Calu3 (cell line): ENCODE measurements at regions not wholly inside any gene's neighbourhood (a gene's known extent, or its start where the extent isn't known, plus 50 kb on each side); places are given as distances from the start of the nearest gene placed in this dataset.

ENCODE experiments used
- BruUV-seq: library from RNA; stranded (reverse); fragments of 400-500 nt; replicated peaks from 2 replicates; lab custom pipeline; 2021; lab: Mats Ljungman, UMichigan
- CTCF ChIA-PET: fragments of 300-600 bp; sonication (Branson Sonifier 250); formaldehyde crosslinking; loops from one replicate; lab custom pipeline; 2022; ENCODE audit warnings: antibody characterized with exemption; lab: Charles Lee
- DNase-seq: peaks from one replicate; pipeline ENCODE4 v3.0.0; 2022
- H3K27ac Mint-ChIP-seq: one replicate; pipeline ENCODE4 v1.8.0; 2022; ENCODE audit warnings: mixed read lengths; ENCODE audit not compliant: unreplicated experiment
- H3K27me3 Mint-ChIP-seq: one replicate; pipeline ENCODE4 v1.8.0; 2022; ENCODE audit warnings: mixed read lengths; ENCODE audit not compliant: unreplicated experiment
- H3K36me3 Mint-ChIP-seq: one replicate; pipeline ENCODE4 v1.8.0; 2022; ENCODE audit warnings: mild to moderate bottlenecking, moderate library complexity, mixed read lengths; ENCODE audit not compliant: insufficient read depth, unreplicated experiment
- H3K4me1 Mint-ChIP-seq: one replicate; pipeline ENCODE4 v1.8.0; 2022; ENCODE audit warnings: mild to moderate bottlenecking, low read depth, mixed read lengths; ENCODE audit not compliant: unreplicated experiment
- H3K4me3 Mint-ChIP-seq: one replicate; pipeline ENCODE4 v1.8.0; 2022; ENCODE audit warnings: mild to moderate bottlenecking, low read depth, moderate library complexity, mixed read lengths; ENCODE audit not compliant: unreplicated experiment
- H3K9me3 Mint-ChIP-seq: one replicate; pipeline ENCODE4 v1.8.0; 2022; ENCODE audit warnings: low read depth, mixed read lengths; ENCODE audit not compliant: unreplicated experiment
- intact Hi-C: fragments of 100-400 bp; cut with micrococcal nuclease; formaldehyde crosslinking; loops from one replicate; pipeline ENCODE4 v1.10.0; 2022; ENCODE audit not compliant: unreplicated experiment
- TF ChIP-seq, protein P1 (sequence below): fragments of 200-600 bp; IDR thresholded peaks from one replicate; pipeline ENCODE4 v1.8.0; 2022; ENCODE audit warnings: antibody characterized with exemption; ENCODE audit not compliant: unreplicated experiment

- DNase-seq, result no peak
- BruUV-seq, result no TSS peak
- intact Hi-C loops, result no loop called here
- TF ChIP-seq, protein P1, sequence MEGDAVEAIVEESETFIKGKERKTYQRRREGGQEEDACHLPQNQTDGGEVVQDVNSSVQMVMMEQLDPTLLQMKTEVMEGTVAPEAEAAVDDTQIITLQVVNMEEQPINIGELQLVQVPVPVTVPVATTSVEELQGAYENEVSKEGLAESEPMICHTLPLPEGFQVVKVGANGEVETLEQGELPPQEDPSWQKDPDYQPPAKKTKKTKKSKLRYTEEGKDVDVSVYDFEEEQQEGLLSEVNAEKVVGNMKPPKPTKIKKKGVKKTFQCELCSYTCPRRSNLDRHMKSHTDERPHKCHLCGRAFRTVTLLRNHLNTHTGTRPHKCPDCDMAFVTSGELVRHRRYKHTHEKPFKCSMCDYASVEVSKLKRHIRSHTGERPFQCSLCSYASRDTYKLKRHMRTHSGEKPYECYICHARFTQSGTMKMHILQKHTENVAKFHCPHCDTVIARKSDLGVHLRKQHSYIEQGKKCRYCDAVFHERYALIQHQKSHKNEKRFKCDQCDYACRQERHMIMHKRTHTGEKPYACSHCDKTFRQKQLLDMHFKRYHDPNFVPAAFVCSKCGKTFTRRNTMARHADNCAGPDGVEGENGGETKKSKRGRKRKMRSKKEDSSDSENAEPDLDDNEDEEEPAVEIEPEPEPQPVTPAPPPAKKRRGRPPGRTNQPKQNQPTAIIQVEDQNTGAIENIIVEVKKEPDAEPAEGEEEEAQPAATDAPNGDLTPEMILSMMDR, result no peak
- Mint-ChIP-seq H3K27me3 (no peaks in the 10 kb centered on the region), H3K4me1 (no peaks in the 10 kb centered on the region), H3K27ac (no peak overlapping the region), H3K36me3 (no peaks in the 10 kb centered on the region), H3K4me3 (no peak overlapping the region), H3K9me3 (peaks cover 2% of the 10 kb centered on the region)
- CTCF ChIA-PET, result interaction anchor here (0.5 to 0.6 kb wide), 2 partner anchors 458 to 500 kb away, joined by 4 to 5 read pairs; no protein-coding TSS in a partner anchor
Measured at GRCh38 chr19:32178956-32179355, 166.5 kb upstream of the ZNF507 start.

GRCh38 chr19:32181216-32181920 lies 164.0 kb upstream of the ZNF507 start:
- no TSS peak for BruUV-seq
- Mint-ChIP-seq H3K36me3 (no peaks in the 10 kb centered on the region), H3K4me3 (no peak overlapping the region), H3K4me1 (no peaks in the 10 kb centered on the region), H3K9me3 (peaks cover 2% of the 10 kb centered on the region), H3K27me3 (no peaks in the 10 kb centered on the region), H3K27ac (no peak overlapping the region)
- no peak for DNase-seq
- TF ChIP-seq, protein P1, result no peak
- CTCF ChIA-PET, result no interaction called here
- intact Hi-C loops, result no loop called here

DNA sequence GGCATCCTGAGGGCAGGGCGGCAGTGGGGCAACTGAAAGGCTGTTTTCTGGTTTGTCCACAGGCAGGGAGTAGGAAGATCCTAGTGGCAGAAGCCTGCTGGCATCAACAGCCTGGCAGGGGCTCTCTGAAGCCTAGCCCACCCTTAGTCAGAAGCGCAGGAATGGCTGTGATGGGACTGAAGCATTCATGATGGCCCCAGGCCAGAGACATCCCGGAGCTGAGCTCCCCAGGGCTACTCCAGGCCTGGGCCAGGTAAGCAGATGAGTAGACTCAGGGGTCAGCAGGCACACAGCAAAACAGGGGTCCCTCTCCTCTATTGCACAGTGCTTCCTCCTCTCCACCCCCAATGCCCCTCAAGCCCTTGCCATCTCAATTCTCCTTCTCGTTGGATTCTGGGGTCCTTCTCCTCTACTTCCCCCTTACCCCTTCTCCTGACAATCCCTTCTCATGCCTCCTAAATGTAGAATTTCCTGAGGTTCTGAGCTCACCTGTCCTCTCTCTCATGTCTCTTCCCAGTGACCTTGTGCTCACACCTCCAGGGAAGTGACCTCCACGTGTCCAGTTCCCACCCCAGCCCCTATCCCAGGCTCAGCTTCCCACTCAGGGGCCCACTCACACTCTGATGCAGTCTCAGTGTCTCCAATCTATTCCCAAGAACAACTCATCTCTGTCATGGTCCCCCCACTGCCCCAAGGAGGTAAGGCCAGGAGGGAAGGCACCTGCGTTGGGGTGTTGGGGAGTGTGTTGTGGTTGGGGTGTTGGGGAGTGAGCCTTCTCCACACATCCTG lies 158.7 kb upstream of the ZNF507 start:
- CTCF ChIA-PET, result no interaction called here
- DNase-seq, result no peak
- TF ChIP-seq, protein P1, result no peak
- BruUV-seq, result no TSS peak
- peaks cover 5% of the 10 kb centered on the region for H3K9me3 Mint-ChIP-seq
- H3K4me1 Mint-ChIP-seq, result no peaks in the 10 kb centered on the region
- intact Hi-C loops, result no loop called here
- H3K27ac Mint-ChIP-seq, result no peak overlapping the region
- H3K36me3 Mint-ChIP-seq, result no peaks in the 10 kb centered on the region
- H3K4me3 Mint-ChIP-seq, result no peak overlapping the region
- H3K27me3 Mint-ChIP-seq, result no peaks in the 10 kb centered on the region

DNA sequence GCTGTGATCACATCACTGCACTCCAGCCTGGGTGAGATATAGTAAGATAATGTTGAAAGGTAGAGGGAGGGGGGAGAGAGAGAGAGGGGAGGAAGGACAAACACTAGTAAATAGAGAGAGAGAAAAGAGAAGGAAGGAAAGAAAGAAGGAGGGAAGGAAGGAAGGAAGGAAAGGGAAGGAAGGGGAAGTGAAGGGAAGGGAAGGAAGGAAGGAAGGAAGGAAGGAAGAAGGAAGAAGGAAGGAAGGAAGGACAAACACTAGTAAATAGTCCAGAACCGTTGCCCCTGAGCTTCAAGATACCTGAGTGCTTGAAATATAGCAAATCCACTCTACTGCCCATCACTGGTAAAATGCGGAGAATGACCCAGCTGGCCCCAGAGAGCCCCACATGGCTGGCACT lies 156.5 kb upstream of the ZNF507 start:
- intact Hi-C loops, result no loop called here
- TF ChIP-seq, protein P1, result no peak
- no peak for DNase-seq
- no peaks in the 10 kb centered on the region for H3K4me1 Mint-ChIP-seq
- CTCF ChIA-PET, result no interaction called here
- H3K9me3 Mint-ChIP-seq, result peaks cover 7% of the 10 kb centered on the region
- H3K36me3 Mint-ChIP-seq, result no peaks in the 10 kb centered on the region
- H3K27me3 Mint-ChIP-seq, result no peaks in the 10 kb centered on the region
- H3K4me3 Mint-ChIP-seq, result no peak overlapping the region
- no TSS peak for BruUV-seq
- no peak overlapping the region for H3K27ac Mint-ChIP-seq
